MM.1S (cell line): ENCODE measurements at regions not wholly inside any gene's neighbourhood (a gene's known extent, or its start where the extent isn't known, plus 50 kb on each side); places are given as distances from the start of the nearest gene placed in this dataset.

Experiments used
- DNase-seq: peaks from one replicate; pipeline ENCODE4 v3.0.0-alpha.2; 2015
- H2AFZ ChIP-seq: fragments of 300-600 bp; sonication (generic); 2 replicates; pipeline ENCODE4 v1.6.0; 2016; ENCODE audit warnings: antibody characterized with exemption, low read length
- H3F3A ChIP-seq: fragments of 300-600 bp; sonication (generic); 2 replicates; pipeline ENCODE4 v1.6.1; 2016; ENCODE audit warnings: mild to moderate bottlenecking, antibody characterized with exemption, low read length, moderate library complexity, mixed read lengths; ENCODE audit not compliant: insufficient read depth
- H3K27ac ChIP-seq: fragments of 300-600 bp; sonication (generic); 2 replicates; pipeline ENCODE4 v1.5.1; 2016; ENCODE audit warnings: mild to moderate bottlenecking, low read length
- H3K27me3 ChIP-seq: fragments of 300-600 bp; sonication (generic); replicated peaks from 2 replicates; pipeline ENCODE4 v1.6.0; 2016; ENCODE audit warnings: low read length; ENCODE audit not compliant: insufficient read depth
- H3K36me3 ChIP-seq: fragments of 300-600 bp; sonication (generic); replicated peaks from 2 replicates; pipeline ENCODE4 v1.6.1; 2016; ENCODE audit warnings: mild to moderate bottlenecking, low read length, mixed read lengths; ENCODE audit not compliant: insufficient read depth
- H3K4me1 ChIP-seq: fragments of 300-600 bp; sonication (generic); 2 replicates; pipeline ENCODE4 v1.6.1; 2016; ENCODE audit warnings: low read length, mixed read lengths
- H3K4me2 ChIP-seq: fragments of 300-600 bp; sonication (generic); 2 replicates; pipeline ENCODE4 v1.6.0; 2016; ENCODE audit warnings: low read depth, low read length
- H3K4me3 ChIP-seq: fragments of 300-600 bp; sonication (generic); 2 replicates; pipeline ENCODE4 v1.5.1; 2016; ENCODE audit warnings: low read length, mixed read lengths
- H3K79me2 ChIP-seq: fragments of 300-600 bp; sonication (generic); 2 replicates; pipeline ENCODE4 v1.6.1; 2016; ENCODE audit warnings: mixed run types, low read length, mixed read lengths
- H3K9ac ChIP-seq: fragments of 300-600 bp; sonication (generic); 2 replicates; pipeline ENCODE4 v1.6.1; 2016; ENCODE audit warnings: low read length, mixed read lengths
- H3K9me2 ChIP-seq: fragments of 300-600 bp; sonication (generic); replicated peaks from 2 replicates; pipeline ENCODE4 v1.6.1; 2016; ENCODE audit warnings: mild to moderate bottlenecking, low read length, mixed read lengths; ENCODE audit not compliant: insufficient read depth
- H3K9me3 ChIP-seq: fragments of 300-600 bp; sonication (generic); replicated peaks from 2 replicates; pipeline ENCODE4 v1.6.1; 2016; ENCODE audit warnings: mild to moderate bottlenecking, low read length, mixed read lengths; ENCODE audit not compliant: insufficient read depth
- H4K20me1 ChIP-seq: fragments of 300-600 bp; sonication (generic); 2 replicates; pipeline ENCODE4 v1.6.1; 2016; ENCODE audit warnings: mild to moderate bottlenecking, low read length, moderate library complexity, mixed read lengths; ENCODE audit not compliant: insufficient read depth
- EZH2 ChIP-seq: fragments of 300-600 bp; sonication (generic); optimal IDR thresholded peaks from 2 replicates; pipeline ENCODE3; 2017; ENCODE audit warnings: low read depth, mild to moderate bottlenecking, antibody characterized with exemption, low read length, mixed read lengths
- EZH2phosphoT487 ChIP-seq: fragments of 300-600 bp; sonication (generic); IDR thresholded peaks from 2 replicates; pipeline ENCODE4 v1.6.1; 2018; ENCODE audit warnings: antibody characterized with exemption, low read length
- TF ChIP-seq, protein P1 (sequence below): fragments of 300-600 bp; sonication (generic); IDR thresholded peaks from 2 replicates; pipeline ENCODE4 v1.5.1; 2016; ENCODE audit warnings: antibody characterized with exemption, low read length, mixed read lengths

DNA sequence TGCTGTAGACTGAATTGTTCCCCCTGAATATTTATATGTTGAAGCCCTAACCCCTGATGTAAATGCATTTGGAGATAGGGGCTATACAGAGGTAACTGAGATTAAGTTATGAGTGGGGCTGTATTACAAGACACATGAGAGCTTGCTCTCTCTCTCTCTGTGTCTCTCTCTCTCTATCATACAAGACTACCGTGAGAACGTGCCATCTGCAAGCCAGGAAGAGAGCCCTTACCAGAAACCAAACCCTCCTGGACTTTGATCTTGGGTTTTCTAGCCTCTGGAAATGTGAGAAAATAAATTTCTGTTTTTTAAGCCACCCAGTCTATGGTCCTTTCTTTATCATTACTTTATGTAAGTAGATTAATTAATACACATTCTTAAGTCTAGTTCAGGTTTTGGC is 249.3 kb upstream of the MAN1A1 start:
- Histone ChIP-seq H3K36me3 (no peaks in the 10 kb centered on the region), H3K4me1 (no peaks in the 10 kb centered on the region), H3K9me2 (no peaks in the 10 kb centered on the region), H3K9ac (no peak overlapping the region), H3K27ac (no peak overlapping the region), H3K4me2 (no peak overlapping the region), H4K20me1 (no peaks in the 10 kb centered on the region), H3K4me3 (no peak overlapping the region), H2AFZ (no peak overlapping the region), H3K9me3 (no peaks in the 10 kb centered on the region), H3K27me3 (no peaks in the 10 kb centered on the region), H3K79me2 (no peaks in the 10 kb centered on the region), H3F3A (no peaks in the 10 kb centered on the region)
- TF ChIP-seq EZH2: no peak
- no peak for TF ChIP-seq EZH2phosphoT487
- no peak for DNase-seq

DNA sequence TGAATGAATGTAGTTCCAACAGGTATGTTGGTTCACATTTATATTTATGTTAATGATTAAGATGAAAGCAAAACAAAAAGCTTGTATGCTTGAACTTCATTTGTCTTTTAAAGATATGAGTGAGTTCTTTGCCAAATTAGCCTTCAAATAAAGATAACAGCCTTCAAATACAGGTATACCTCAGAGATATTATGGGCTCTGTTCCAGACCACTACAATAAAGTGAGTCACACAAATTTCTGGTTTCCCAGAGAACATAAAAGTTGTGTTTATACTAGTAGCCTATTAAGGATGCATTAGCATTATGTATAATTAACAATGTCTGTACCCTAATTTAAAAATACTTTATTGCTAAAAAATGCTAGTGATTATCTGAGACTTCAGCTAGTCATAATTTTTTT is 245.3 kb upstream of the MAN1A1 start:
- TF ChIP-seq, protein P1, sequence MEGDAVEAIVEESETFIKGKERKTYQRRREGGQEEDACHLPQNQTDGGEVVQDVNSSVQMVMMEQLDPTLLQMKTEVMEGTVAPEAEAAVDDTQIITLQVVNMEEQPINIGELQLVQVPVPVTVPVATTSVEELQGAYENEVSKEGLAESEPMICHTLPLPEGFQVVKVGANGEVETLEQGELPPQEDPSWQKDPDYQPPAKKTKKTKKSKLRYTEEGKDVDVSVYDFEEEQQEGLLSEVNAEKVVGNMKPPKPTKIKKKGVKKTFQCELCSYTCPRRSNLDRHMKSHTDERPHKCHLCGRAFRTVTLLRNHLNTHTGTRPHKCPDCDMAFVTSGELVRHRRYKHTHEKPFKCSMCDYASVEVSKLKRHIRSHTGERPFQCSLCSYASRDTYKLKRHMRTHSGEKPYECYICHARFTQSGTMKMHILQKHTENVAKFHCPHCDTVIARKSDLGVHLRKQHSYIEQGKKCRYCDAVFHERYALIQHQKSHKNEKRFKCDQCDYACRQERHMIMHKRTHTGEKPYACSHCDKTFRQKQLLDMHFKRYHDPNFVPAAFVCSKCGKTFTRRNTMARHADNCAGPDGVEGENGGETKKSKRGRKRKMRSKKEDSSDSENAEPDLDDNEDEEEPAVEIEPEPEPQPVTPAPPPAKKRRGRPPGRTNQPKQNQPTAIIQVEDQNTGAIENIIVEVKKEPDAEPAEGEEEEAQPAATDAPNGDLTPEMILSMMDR: no peak
- no peak for TF ChIP-seq EZH2
- TF ChIP-seq EZH2phosphoT487: no peak
- Histone ChIP-seq H3K4me3 (no peak overlapping the region), H3K36me3 (no peaks in the 10 kb centered on the region), H3K9me3 (no peaks in the 10 kb centered on the region), H3K27ac (no peak overlapping the region), H3F3A (no peaks in the 10 kb centered on the region), H2AFZ (no peak overlapping the region), H3K9ac (no peak overlapping the region), H3K27me3 (no peaks in the 10 kb centered on the region), H3K9me2 (no peaks in the 10 kb centered on the region), H4K20me1 (no peaks in the 10 kb centered on the region), H3K4me2 (no peak overlapping the region), H3K79me2 (no peaks in the 10 kb centered on the region), H3K4me1 (no peaks in the 10 kb centered on the region)
- no peak for DNase-seq

DNA sequence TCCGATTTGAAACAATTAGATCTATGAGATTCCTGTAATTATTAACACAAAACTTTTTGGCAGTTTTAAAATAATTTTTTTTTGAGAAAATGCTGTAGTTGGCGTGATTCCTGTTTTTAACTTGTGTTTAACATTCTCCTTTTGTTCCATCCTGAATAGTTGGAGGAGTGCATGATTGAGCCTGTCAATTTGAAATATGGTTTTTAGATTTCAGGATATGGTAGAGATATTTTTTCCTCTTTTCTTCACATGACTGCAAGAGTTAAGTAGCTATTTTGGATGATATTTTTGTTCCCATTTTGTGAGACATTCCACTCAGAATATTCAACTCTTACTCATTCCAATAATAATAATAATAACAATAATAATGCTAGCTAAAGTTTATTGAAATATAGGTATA is 241.7 kb upstream of the MAN1A1 start:
- no peak overlapping the region for H3K27ac ChIP-seq
- 0 out of 2 replicates have a peak, but pooled peaks cover 3% of the 10 kb centered on the region for H3K4me1 ChIP-seq
- H4K20me1 ChIP-seq: no peaks in the 10 kb centered on the region
- DNase-seq: no peak
- no peaks in the 10 kb centered on the region for H3K27me3 ChIP-seq
- H3K9me3 ChIP-seq: no peaks in the 10 kb centered on the region
- H3K4me3 ChIP-seq: no peak overlapping the region
- no peak overlapping the region for H3K4me2 ChIP-seq
- no peaks in the 10 kb centered on the region for H3F3A ChIP-seq
- no peak overlapping the region for H3K9ac ChIP-seq
- H3K9me2 ChIP-seq: no peaks in the 10 kb centered on the region
- H3K79me2 ChIP-seq: no peaks in the 10 kb centered on the region
- H3K36me3 ChIP-seq: no peaks in the 10 kb centered on the region
- H2AFZ ChIP-seq: no peak overlapping the region
- TF ChIP-seq EZH2phosphoT487 (no peak), EZH2 (no peak)
- TF ChIP-seq, protein P1: no peak

DNA sequence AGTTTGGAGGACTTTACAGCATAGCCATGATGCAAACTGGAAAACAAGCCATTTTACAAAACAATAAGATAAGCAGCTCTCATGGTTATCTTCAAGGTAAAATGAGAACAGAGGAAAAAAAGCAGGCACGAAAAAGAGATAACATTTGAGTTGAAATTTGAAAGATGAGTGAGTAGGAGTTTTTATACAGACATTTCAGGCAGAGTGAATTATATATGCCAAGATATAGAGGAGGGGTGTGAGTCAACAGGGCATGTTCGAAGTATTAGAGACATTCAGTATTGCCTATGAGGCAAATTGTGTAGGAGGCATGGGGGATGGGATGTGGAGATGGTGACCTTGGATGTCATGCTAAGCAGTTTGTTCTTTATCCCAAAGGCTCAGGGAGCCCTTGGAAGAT is 240.5 kb upstream of the MAN1A1 start:
- Histone ChIP-seq H3K9me2 (no peaks in the 10 kb centered on the region), H3K4me3 (no peak overlapping the region), H3F3A (no peaks in the 10 kb centered on the region), H3K27ac (no peak overlapping the region), H3K4me2 (no peak overlapping the region), H3K79me2 (no peaks in the 10 kb centered on the region), H4K20me1 (no peaks in the 10 kb centered on the region), H3K36me3 (no peaks in the 10 kb centered on the region), H3K9ac (no peak overlapping the region), H3K9me3 (no peaks in the 10 kb centered on the region), H3K4me1 (0 out of 2 replicates have a peak, but pooled peaks cover 4% of the 10 kb centered on the region), H3K27me3 (no peaks in the 10 kb centered on the region), H2AFZ (no peak overlapping the region)
- no peak for DNase-seq
- TF ChIP-seq EZH2 (no peak), EZH2phosphoT487 (no peak)
- TF ChIP-seq, protein P1: no peak
